Right atrium auricular region (tissue), 2 donors: ENCODE measurements at regions not wholly inside any gene's neighbourhood (a gene's known extent, or its start where the extent isn't known, plus 50 kb on each side); places are given as distances from the start of the nearest gene placed in this dataset.

ENCODE experiments used
- DNase-seq: peaks from one replicate; pipeline ENCODE4 v3.0.0-alpha.2; 2019; ENCODE audit warnings: low spot score
- H3K27ac ChIP-seq, 2 donors: fragments of 200-600 bp; sonication (generic); 1 replicate in 1 of 2; 2 replicates in 1 of 2; pipeline ENCODE4 v1.5.1; 2016 to 2019
- H3K27me3 ChIP-seq, 2 donors: fragments of 200-600 bp; sonication (generic); one replicate each; pipeline versions ENCODE4 v1.5.1 to v1.6.0; 2017 to 2019
- H3K36me3 ChIP-seq: fragments of 200-600 bp; sonication (generic); one replicate; pipeline ENCODE4 v1.5.1; 2016
- H3K4me1 ChIP-seq, 2 donors: fragments of 200-600 bp; sonication (generic); one replicate each; pipeline versions ENCODE4 v1.5.1 to v1.6.0; 2017 to 2019
- H3K4me3 ChIP-seq, 2 donors: fragments of 200-600 bp; sonication (generic); 1 replicate in 1 of 2; 2 replicates in 1 of 2; pipeline ENCODE4 v1.5.1; 2017 to 2019; ENCODE audit warnings: mild to moderate bottlenecking in 1 of 2, moderate library complexity in 1 of 2
- H3K9me3 ChIP-seq, 2 donors: fragments of 200-600 bp; sonication (generic); one replicate each; pipeline ENCODE4 v1.5.1; 2019
- CTCF ChIP-seq, 2 donors: fragments of 200-600 bp; sonication (generic); IDR thresholded peaks; one replicate each; pipeline ENCODE4 v1.5.1; 2019; ENCODE audit warnings: antibody characterized with exemption in 2 of 2

GRCh38 chr13:34166406-34166805, 348.5 kb downstream of the RFC3 start:
- no peaks in the 10 kb centered on the region for H3K36me3 ChIP-seq
- no peak for TF ChIP-seq CTCF (IDR thresholded peaks at IDR 0.05)
- DNase-seq, result no peak
- no peaks in the 10 kb centered on the region for H3K9me3 ChIP-seq
- no peak overlapping the region for H3K27ac ChIP-seq
- H3K4me3 ChIP-seq, result no peak overlapping the region
- no peaks in the 10 kb centered on the region for H3K27me3 ChIP-seq
- peaks cover 0 to 20% of the 10 kb centered on the region in 2 donors for H3K4me1 ChIP-seq

GRCh38 chr13:34167347-34167746, 349.4 kb downstream of the RFC3 start:
- Histone ChIP-seq H3K27ac (no peak overlapping the region), H3K9me3 (no peaks in the 10 kb centered on the region), H3K27me3 (no peaks in the 10 kb centered on the region), H3K4me1 (peaks cover 0 to 11% of the 10 kb centered on the region in 2 donors), H3K36me3 (no peaks in the 10 kb centered on the region), H3K4me3 (no peak overlapping the region)
- TF ChIP-seq CTCF (IDR thresholded peaks at IDR 0.05), result no peak
- no peak for DNase-seq

GRCh38 chr13:34172048-34172447, 354.1 kb downstream of the RFC3 start:
- Histone ChIP-seq H3K4me3 (no peak overlapping the region), H3K27ac (no peak overlapping the region), H3K9me3 (no peaks in the 10 kb centered on the region), H3K4me1 (no peaks in the 10 kb centered on the region), H3K36me3 (no peaks in the 10 kb centered on the region), H3K27me3 (no peaks in the 10 kb centered on the region)
- no peak for TF ChIP-seq CTCF (IDR thresholded peaks at IDR 0.05)
- no peak for DNase-seq

DNA sequence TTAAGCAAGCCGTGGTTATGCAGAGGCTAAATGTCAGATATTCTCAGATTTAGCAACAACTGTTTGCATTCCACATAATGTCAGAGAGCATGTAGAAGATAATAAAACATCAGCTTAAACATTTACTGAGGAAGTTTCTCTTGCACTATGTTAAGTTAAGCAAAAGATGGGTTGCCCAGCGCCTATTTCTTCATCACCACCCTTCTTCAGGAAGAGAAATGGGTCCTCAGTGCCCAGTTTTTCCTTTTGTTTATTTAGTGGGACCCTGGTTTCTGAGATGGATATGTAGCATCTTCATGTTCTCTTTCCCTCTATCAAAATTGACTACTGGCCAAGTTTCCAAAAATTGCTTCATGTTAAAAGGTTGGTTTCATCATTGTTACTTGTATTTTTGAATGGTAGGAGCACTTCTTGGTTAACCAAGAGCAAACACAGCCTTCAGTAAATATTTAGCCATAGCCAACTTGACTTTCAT, 356.8 kb downstream of the RFC3 start:
- Histone ChIP-seq H3K4me3 (no peak overlapping the region), H3K36me3 (no peaks in the 10 kb centered on the region), H3K4me1 (no peaks in the 10 kb centered on the region), H3K27me3 (no peaks in the 10 kb centered on the region), H3K9me3 (no peaks in the 10 kb centered on the region), H3K27ac (no peak overlapping the region)
- no peak for TF ChIP-seq CTCF (IDR thresholded peaks at IDR 0.05)
- no peak for DNase-seq

GRCh38 chr13:34175551-34175950, 357.6 kb downstream of the RFC3 start:
- H3K36me3 ChIP-seq, result no peaks in the 10 kb centered on the region
- no peak overlapping the region for H3K27ac ChIP-seq
- no peaks in the 10 kb centered on the region for H3K27me3 ChIP-seq
- no peak overlapping the region for H3K4me3 ChIP-seq
- no peak for DNase-seq
- TF ChIP-seq CTCF (IDR thresholded peaks at IDR 0.05), result no peak
- no peaks in the 10 kb centered on the region for H3K4me1 ChIP-seq
- H3K9me3 ChIP-seq, result no peaks in the 10 kb centered on the region

DNA sequence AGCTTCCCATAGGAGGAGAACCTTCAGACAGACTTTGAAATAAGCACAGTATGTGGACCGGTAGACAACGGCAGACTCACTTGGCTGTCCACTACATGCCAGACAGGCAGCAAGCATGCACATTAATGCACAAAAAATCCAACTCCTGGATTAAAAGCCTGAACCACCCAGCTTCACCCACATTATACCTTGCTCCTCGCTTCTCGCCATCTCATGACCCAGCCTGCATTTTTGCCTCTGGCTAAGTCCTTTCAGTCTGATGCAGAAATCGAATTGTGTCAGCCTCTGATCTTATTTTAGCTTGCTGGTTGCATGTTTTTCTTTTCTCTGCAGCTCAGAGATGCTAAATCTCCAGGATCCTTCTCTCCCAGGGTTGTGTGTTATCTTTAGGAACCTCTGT, 358.7 kb downstream of the RFC3 start:
- Histone ChIP-seq H3K27me3 (no peaks in the 10 kb centered on the region), H3K4me3 (no peak overlapping the region), H3K36me3 (no peaks in the 10 kb centered on the region), H3K4me1 (no peaks in the 10 kb centered on the region), H3K27ac (no peak overlapping the region), H3K9me3 (no peaks in the 10 kb centered on the region)
- DNase-seq, result no peak
- no peak for TF ChIP-seq CTCF (IDR thresholded peaks at IDR 0.05)
